Naive thymus-derived CD4-positive, alpha-beta T cell (primary cell): ENCODE measurements at regions not wholly inside any gene's neighbourhood (a gene's known extent, or its start where the extent isn't known, plus 50 kb on each side); places are given as distances from the start of the nearest gene placed in this dataset.
A peak's percentile ranks its signal among the peaks of the same experiment; 100 is the strongest.

Experiments
- ATAC-seq: fragments of 150-1000 bp; cut with Tn5 transposase; 2 replicates; pipeline ENCODE4 v1.10.0; 2021; ENCODE audit warnings: mild to moderate bottlenecking, moderate library complexity
- CTCF ChIA-PET: fragments of 350-600 bp; sonication (Branson Sonifier 250); formaldehyde crosslinking; loops from one replicate; lab custom pipeline; 2021; ENCODE audit warnings: antibody characterized with exemption; lab: Charles Lee
- POLR2A ChIA-PET: fragments of 350-600 bp; sonication (Branson Sonifier 250); formaldehyde crosslinking; loops from one replicate; lab custom pipeline; 2021; ENCODE audit warnings: antibody characterized with exemption, inconsistent platforms; lab: Charles Lee
- DNase-seq, 9 donors: peaks; one replicate each; pipeline versions ENCODE4 v3.0.0 to v3.0.0-alpha.2; 2020 to 2022; ENCODE audit warnings: mixed read lengths in 1 of 9
- H3K27ac ChIP-seq: one replicate; pipeline ENCODE4 v1.7.0; 2013; ENCODE audit warnings: mild to moderate bottlenecking, low read depth, low read length, moderate library complexity
- H3K27me3 ChIP-seq, 2 donors: one replicate each; pipeline ENCODE4 v1.7.0; 2013; ENCODE audit warnings: low read length in 2 of 2, mild to moderate bottlenecking in 2 of 2, moderate library complexity in 2 of 2; ENCODE audit not compliant: control insufficient read depth in 2 of 2, insufficient read depth in 2 of 2
- H3K36me3 ChIP-seq, 3 experiments: 1 replicate in 2 of 3; 2 replicates in 1 of 3; pipeline ENCODE4 v1.7.0; 2013; ENCODE audit warnings: low read length in 3 of 3, mild to moderate bottlenecking in 3 of 3, moderate library complexity in 1 of 3; ENCODE audit not compliant: insufficient read depth in 3 of 3, control insufficient read depth in 2 of 3
- H3K4me1 ChIP-seq, 2 donors: one replicate each; pipeline ENCODE4 v1.7.0; 2013; ENCODE audit warnings: low read length in 2 of 2, mild to moderate bottlenecking in 2 of 2, moderate library complexity in 1 of 2; ENCODE audit not compliant: control insufficient read depth in 2 of 2, insufficient read depth in 2 of 2
- H3K4me3 ChIP-seq: 2 replicates; pipeline ENCODE4 v1.7.0; 2013; ENCODE audit warnings: mild to moderate bottlenecking, low read length
- H3K9me3 ChIP-seq, 3 experiments: 1 replicate in 2 of 3; 2 replicates in 1 of 3; pipeline ENCODE4 v1.7.0; 2013; ENCODE audit warnings: low read length in 3 of 3; ENCODE audit not compliant: control insufficient read depth in 2 of 3
- H3K27ac Mint-ChIP-seq, 9 donors: one replicate each; pipeline ENCODE4 v1.8.0; 2020 to 2022; ENCODE audit warnings: mixed read lengths in 9 of 9, mild to moderate bottlenecking in 8 of 9, moderate library complexity in 5 of 9, inconsistent platforms in 2 of 9
- H3K27me3 Mint-ChIP-seq, 5 donors: one replicate each; pipeline ENCODE4 v1.8.0; 2021 to 2022; ENCODE audit warnings: mixed read lengths in 5 of 5, mild to moderate bottlenecking in 1 of 5
- H3K36me3 Mint-ChIP-seq, 5 donors: one replicate each; pipeline ENCODE4 v1.8.0; 2020 to 2022; ENCODE audit warnings: mixed read lengths in 5 of 5, mild to moderate bottlenecking in 3 of 5, inconsistent platforms in 1 of 5
- H3K4me1 Mint-ChIP-seq, 7 donors: one replicate each; pipeline ENCODE4 v1.8.0; 2020 to 2022; ENCODE audit warnings: mixed read lengths in 7 of 7, mild to moderate bottlenecking in 3 of 7, inconsistent platforms in 1 of 7
- H3K4me3 Mint-ChIP-seq, 10 donors: one replicate each; pipeline ENCODE4 v1.8.0; 2020 to 2022; ENCODE audit warnings: mild to moderate bottlenecking in 10 of 10, mixed read lengths in 10 of 10, moderate library complexity in 6 of 10, inconsistent platforms in 2 of 10
- H3K9me3 Mint-ChIP-seq, 11 donors: one replicate each; pipeline ENCODE4 v1.8.0; 2020 to 2022; ENCODE audit warnings: mixed read lengths in 11 of 11, mild to moderate bottlenecking in 4 of 11, inconsistent platforms in 1 of 11, moderate library complexity in 1 of 11
- intact Hi-C, 2 donors: fragments of 100-400 bp; cut with micrococcal nuclease; formaldehyde crosslinking; loops; one replicate each; pipeline ENCODE4 v1.15.1; 2023

- no peak overlapping the region for H3K27ac ChIP-seq
- no peak overlapping the region for H3K4me3 ChIP-seq
- H3K36me3 Mint-ChIP-seq, result peaks cover 0 to 2% (median 0%) of the 10 kb centered on the region in 5 donors
- H3K4me1 Mint-ChIP-seq, result no peaks in the 10 kb centered on the region
- ChIA-PET POLR2A (no interaction called here), CTCF (no interaction called here)
- intact Hi-C loops, result loop anchor here in 1 of 2 donors (10.0 kb wide), 1 partner anchor 60 kb away; no protein-coding TSS in a partner anchor
- no peaks in the 10 kb centered on the region for H3K27me3 Mint-ChIP-seq
- H3K9me3 Mint-ChIP-seq, result peaks cover 0 to 33% (median 9%) of the 10 kb centered on the region in 11 donors
- peaks cover 0 to 4% (median 0%) of the 10 kb centered on the region in 3 experiments for H3K9me3 ChIP-seq
- no peaks in the 10 kb centered on the region for H3K27me3 ChIP-seq
- no peak overlapping the region for H3K4me3 Mint-ChIP-seq
- H3K27ac Mint-ChIP-seq, result no peak overlapping the region
- no peak for DNase-seq
- no peaks in the 10 kb centered on the region for H3K36me3 ChIP-seq
- no peaks in the 10 kb centered on the region for H3K4me1 ChIP-seq
- no peak for ATAC-seq
Measured at GRCh38 chr11:37134637-37135036, 536.6 kb upstream of the RAG2 start.

- Mint-ChIP-seq H3K36me3 (peaks cover 0 to under 1% (median 0%) of the 10 kb centered on the region in 5 donors), H3K27me3 (no peaks in the 10 kb centered on the region), H3K27ac (no peak overlapping the region), H3K9me3 (peaks cover 0 to 23% (median 4%) of the 10 kb centered on the region in 11 donors), H3K4me3 (no peak overlapping the region), H3K4me1 (no peaks in the 10 kb centered on the region)
- no peaks in the 10 kb centered on the region for H3K4me1 ChIP-seq
- H3K27ac ChIP-seq, result no peak overlapping the region
- H3K36me3 ChIP-seq, result no peaks in the 10 kb centered on the region
- intact Hi-C loops, result no loop called here
- H3K4me3 ChIP-seq, result no peak overlapping the region
- H3K27me3 ChIP-seq, result no peaks in the 10 kb centered on the region
- POLR2A ChIA-PET, result no interaction called here
- CTCF ChIA-PET, result no interaction called here
- ATAC-seq, result no peak
- no peak for DNase-seq
- no peaks in the 10 kb centered on the region for H3K9me3 ChIP-seq
Measured at GRCh38 chr11:37124384-37124783, 526.3 kb upstream of the RAG2 start.

GRCh38 chr11:37115963-37116362, 517.9 kb upstream of the RAG2 start:
- intact Hi-C loops, result no loop called here
- CTCF ChIA-PET, result no interaction called here

GRCh38 chr11:37110385-37110784, 512.3 kb upstream of the RAG2 start:
- no peaks in the 10 kb centered on the region for H3K4me1 Mint-ChIP-seq

More at GRCh38 chr11:37115963-37116362, 517.9 kb upstream of the RAG2 start:
- no peaks in the 10 kb centered on the region for H3K4me1 Mint-ChIP-seq
- no peak overlapping the region for H3K27ac Mint-ChIP-seq
- no peaks in the 10 kb centered on the region for H3K36me3 Mint-ChIP-seq
- no peaks in the 10 kb centered on the region for H3K36me3 ChIP-seq
- no peak overlapping the region for H3K4me3 Mint-ChIP-seq
- H3K4me1 ChIP-seq, result no peaks in the 10 kb centered on the region
- peaks cover 0 to 19% (median 5%) of the 10 kb centered on the region in 11 donors for H3K9me3 Mint-ChIP-seq
- ATAC-seq, result no peak
- DNase-seq, result no peak
- POLR2A ChIA-PET, result no interaction called here
- H3K27me3 Mint-ChIP-seq, result no peaks in the 10 kb centered on the region
- no peaks in the 10 kb centered on the region for H3K27me3 ChIP-seq
- H3K27ac ChIP-seq, result no peak overlapping the region
- no peaks in the 10 kb centered on the region for H3K9me3 ChIP-seq
- H3K4me3 ChIP-seq, result no peak overlapping the region

GRCh38 chr11:37109286-37109585, 511.2 kb upstream of the RAG2 start:
- no peak overlapping the region for H3K4me3 ChIP-seq
- no peaks in the 10 kb centered on the region for H3K27me3 ChIP-seq
- CTCF ChIA-PET, result no interaction called here
- ATAC-seq (no peak), DNase-seq (no peak)
- H3K4me1 ChIP-seq, result no peaks in the 10 kb centered on the region
- H3K9me3 Mint-ChIP-seq, result peaks cover 0 to 19% (median 3%) of the 10 kb centered on the region in 11 donors
- no peaks in the 10 kb centered on the region for H3K4me1 Mint-ChIP-seq
- no peaks in the 10 kb centered on the region for H3K36me3 ChIP-seq
- no peaks in the 10 kb centered on the region for H3K9me3 ChIP-seq
- H3K36me3 Mint-ChIP-seq, result no peaks in the 10 kb centered on the region
- H3K27ac Mint-ChIP-seq, result no peak overlapping the region
- no peak overlapping the region for H3K4me3 Mint-ChIP-seq
- peaks cover 0 to 2% (median 0%) of the 10 kb centered on the region in 5 donors for H3K27me3 Mint-ChIP-seq
- POLR2A ChIA-PET, result no interaction called here
- intact Hi-C loops, result no loop called here
- no peak overlapping the region for H3K27ac ChIP-seq

More at GRCh38 chr11:37110385-37110784, 512.3 kb upstream of the RAG2 start:
- Mint-ChIP-seq H3K27me3 (no peaks in the 10 kb centered on the region), H3K27ac (peak overlapping the region in 1 of 9 donors; percentile 24), H3K4me3 (no peak overlapping the region), H3K36me3 (no peaks in the 10 kb centered on the region), H3K9me3 (peaks cover 0 to 19% (median 2%) of the 10 kb centered on the region in 11 donors)
- no peaks in the 10 kb centered on the region for H3K27me3 ChIP-seq
- CTCF ChIA-PET, result no interaction called here
- intact Hi-C loops, result no loop called here
- no peaks in the 10 kb centered on the region for H3K36me3 ChIP-seq
- H3K27ac ChIP-seq, result no peak overlapping the region
- POLR2A ChIA-PET, result no interaction called here
- H3K4me3 ChIP-seq, result no peak overlapping the region
- no peaks in the 10 kb centered on the region for H3K4me1 ChIP-seq
- no peak for DNase-seq
- no peak for ATAC-seq
- H3K9me3 ChIP-seq, result no peaks in the 10 kb centered on the region

- Histone ChIP-seq H3K9me3 (no peaks in the 10 kb centered on the region), H3K27me3 (no peaks in the 10 kb centered on the region), H3K4me3 (no peak overlapping the region), H3K36me3 (no peaks in the 10 kb centered on the region), H3K27ac (no peak overlapping the region), H3K4me1 (no peaks in the 10 kb centered on the region)
- no peak for DNase-seq
- CTCF ChIA-PET, result no interaction called here
- Mint-ChIP-seq H3K9me3 (peaks cover 0 to 16% (median 2%) of the 10 kb centered on the region in 11 donors), H3K27me3 (peaks cover 0 to 3% (median 0%) of the 10 kb centered on the region in 5 donors), H3K4me1 (no peaks in the 10 kb centered on the region), H3K27ac (no peak overlapping the region), H3K4me3 (no peak overlapping the region), H3K36me3 (no peaks in the 10 kb centered on the region)
- ATAC-seq, result no peak
- POLR2A ChIA-PET, result no interaction called here
- intact Hi-C loops, result no loop called here
Measured at GRCh38 chr11:37108436-37109285, 510.6 kb upstream of the RAG2 start.

- Mint-ChIP-seq H3K27me3 (peaks cover 0 to 3% (median 0%) of the 10 kb centered on the region in 5 donors), H3K36me3 (no peaks in the 10 kb centered on the region), H3K4me3 (no peak overlapping the region), H3K4me1 (no peaks in the 10 kb centered on the region), H3K27ac (no peak overlapping the region), H3K9me3 (peaks cover 0 to 19% (median 0%) of the 10 kb centered on the region in 11 donors)
- no peak for DNase-seq
- no peak overlapping the region for H3K27ac ChIP-seq
- no peaks in the 10 kb centered on the region for H3K4me1 ChIP-seq
- H3K27me3 ChIP-seq, result no peaks in the 10 kb centered on the region
- H3K9me3 ChIP-seq, result no peaks in the 10 kb centered on the region
- intact Hi-C loops, result no loop called here
- POLR2A ChIA-PET, result no interaction called here
- no peak overlapping the region for H3K4me3 ChIP-seq
- CTCF ChIA-PET, result no interaction called here
- H3K36me3 ChIP-seq, result no peaks in the 10 kb centered on the region
- no peak for ATAC-seq
Measured at GRCh38 chr11:37107831-37108230, 509.8 kb upstream of the RAG2 start.
